Activated CD8-positive, alpha-beta memory T cell treated with anti-CD3 and anti-CD28 coated beads, Interleukin-2, amount 10 ng/mL, durations not matched to agents 7 days and 5 days (primary cell): ENCODE measurements at regions not wholly inside any gene's neighbourhood (a gene's known extent, or its start where the extent isn't known, plus 50 kb on each side); places are given as distances from the start of the nearest gene placed in this dataset.

Experiments
- ATAC-seq: fragments of 150-1000 bp; cut with Tn5 transposase; one replicate; pipeline ENCODE4 v1.10.0; 2021; ENCODE audit warnings: moderate library complexity
- CTCF ChIA-PET: fragments of 350-600 bp; sonication (Branson Sonifier 250); formaldehyde crosslinking; loops from one replicate; lab custom pipeline; 2021; ENCODE audit warnings: antibody characterized with exemption; lab: Charles Lee
- DNase-seq: peaks from one replicate; pipeline ENCODE4 v3.0.0-alpha.2; 2020
- H3K27ac Mint-ChIP-seq: one replicate; pipeline ENCODE4 v1.8.0; 2021; ENCODE audit warnings: mild to moderate bottlenecking, mixed read lengths
- H3K27me3 Mint-ChIP-seq: one replicate; pipeline ENCODE4 v1.8.0; 2021; ENCODE audit warnings: mixed read lengths
- H3K36me3 Mint-ChIP-seq: one replicate; pipeline ENCODE4 v1.8.0; 2021; ENCODE audit warnings: mild to moderate bottlenecking, mixed read lengths
- H3K4me1 Mint-ChIP-seq: one replicate; pipeline ENCODE4 v1.8.0; 2021; ENCODE audit warnings: mixed read lengths
- H3K4me3 Mint-ChIP-seq: one replicate; pipeline ENCODE4 v1.8.0; 2021; ENCODE audit warnings: mild to moderate bottlenecking, moderate library complexity, mixed read lengths
- H3K9me3 Mint-ChIP-seq: one replicate; pipeline ENCODE4 v1.8.0; 2022; ENCODE audit warnings: low read depth, mixed read lengths

- Mint-ChIP-seq H3K27me3 (no peaks in the 10 kb centered on the region), H3K4me3 (no peak overlapping the region), H3K9me3 (no peaks in the 10 kb centered on the region), H3K27ac (no peak overlapping the region), H3K36me3 (no peaks in the 10 kb centered on the region), H3K4me1 (no peaks in the 10 kb centered on the region)
- DNase-seq (no peak), ATAC-seq (no peak)
- CTCF ChIA-PET: no interaction called here
These were observed 77.9 kb upstream of the DPT start for GRCh38 chr1:168806952-168807351.

GRCh38 chr1:168811176-168811575, 82.2 kb upstream of the DPT start:
- DNase-seq (no peak), ATAC-seq (no peak)
- CTCF ChIA-PET: no interaction called here
- no peak overlapping the region for H3K4me3 Mint-ChIP-seq
- no peaks in the 10 kb centered on the region for H3K36me3 Mint-ChIP-seq
- no peaks in the 10 kb centered on the region for H3K27me3 Mint-ChIP-seq
- H3K4me1 Mint-ChIP-seq: no peaks in the 10 kb centered on the region
- H3K9me3 Mint-ChIP-seq: no peaks in the 10 kb centered on the region
- H3K27ac Mint-ChIP-seq: no peak overlapping the region

- CTCF ChIA-PET: no interaction called here
- ATAC-seq (no peak), DNase-seq (no peak)
- Mint-ChIP-seq H3K36me3 (no peaks in the 10 kb centered on the region), H3K9me3 (no peaks in the 10 kb centered on the region), H3K27ac (no peak overlapping the region), H3K4me1 (peaks cover 5% of the 10 kb centered on the region), H3K4me3 (no peak overlapping the region), H3K27me3 (no peaks in the 10 kb centered on the region)
These were observed 90.7 kb upstream of the DPT start for GRCh38 chr1:168819668-168820067.

GRCh38 chr1:168821434-168821833, 92.4 kb upstream of the DPT start:
- H3K9me3 Mint-ChIP-seq: no peaks in the 10 kb centered on the region
- no peaks in the 10 kb centered on the region for H3K36me3 Mint-ChIP-seq
- H3K27ac Mint-ChIP-seq: no peak overlapping the region
- peaks cover 5% of the 10 kb centered on the region for H3K4me1 Mint-ChIP-seq
- H3K4me3 Mint-ChIP-seq: no peak overlapping the region
- no peak for DNase-seq
- CTCF ChIA-PET: no interaction called here
- no peak for ATAC-seq
- H3K27me3 Mint-ChIP-seq: no peaks in the 10 kb centered on the region

GRCh38 chr1:168822911-168823310, 93.9 kb upstream of the DPT start:
- Mint-ChIP-seq H3K4me3 (no peak overlapping the region), H3K27ac (no peak overlapping the region), H3K27me3 (no peaks in the 10 kb centered on the region), H3K9me3 (no peaks in the 10 kb centered on the region), H3K36me3 (no peaks in the 10 kb centered on the region), H3K4me1 (peaks cover 5% of the 10 kb centered on the region)
- no peak for DNase-seq
- CTCF ChIA-PET: interaction anchor here (1.0 kb wide), 1 partner anchor 185 kb away, joined by 3 read pairs; no protein-coding TSS in a partner anchor
- ATAC-seq: no peak

GRCh38 chr1:168823988-168824387, 95.0 kb upstream of the DPT start:
- ATAC-seq (no peak), DNase-seq (no peak)
- Mint-ChIP-seq H3K4me3 (no peak overlapping the region), H3K36me3 (no peaks in the 10 kb centered on the region), H3K9me3 (no peaks in the 10 kb centered on the region), H3K27me3 (no peaks in the 10 kb centered on the region), H3K4me1 (peaks cover 5% of the 10 kb centered on the region), H3K27ac (no peak overlapping the region)
- CTCF ChIA-PET: interaction anchor here (0.7 kb wide), 1 partner anchor 14 kb away, joined by 3 read pairs; no protein-coding TSS in a partner anchor

- no peak for ATAC-seq
- CTCF ChIA-PET: interaction anchor here (0.7 kb wide), 1 partner anchor 14 kb away, joined by 3 read pairs; no protein-coding TSS in a partner anchor
- no peak overlapping the region for H3K27ac Mint-ChIP-seq
These were observed 95.5 kb upstream of the DPT start for GRCh38 chr1:168824418-168825065.

GRCh38 chr1:168825129-168825528, 96.1 kb upstream of the DPT start:
- Mint-ChIP-seq H3K27me3 (no peaks in the 10 kb centered on the region), H3K27ac (no peak overlapping the region), H3K36me3 (no peaks in the 10 kb centered on the region), H3K9me3 (no peaks in the 10 kb centered on the region), H3K4me1 (peaks cover 5% of the 10 kb centered on the region), H3K4me3 (no peak overlapping the region)
- CTCF ChIA-PET: no interaction called here
- no peak for ATAC-seq
- DNase-seq: no peak

More at GRCh38 chr1:168824418-168825065, 95.5 kb upstream of the DPT start:
- Mint-ChIP-seq H3K36me3 (no peaks in the 10 kb centered on the region), H3K27me3 (no peaks in the 10 kb centered on the region), H3K9me3 (no peaks in the 10 kb centered on the region), H3K4me1 (peaks cover 5% of the 10 kb centered on the region), H3K4me3 (no peak overlapping the region)
- DNase-seq: no peak

GRCh38 chr1:168825820-168826219, 96.8 kb upstream of the DPT start:
- no peak overlapping the region for H3K27ac Mint-ChIP-seq
- ATAC-seq (no peak), DNase-seq (no peak)
- H3K4me3 Mint-ChIP-seq: no peak overlapping the region
- no peaks in the 10 kb centered on the region for H3K27me3 Mint-ChIP-seq
- CTCF ChIA-PET: no interaction called here
- no peaks in the 10 kb centered on the region for H3K9me3 Mint-ChIP-seq
- peaks cover 5% of the 10 kb centered on the region for H3K4me1 Mint-ChIP-seq
- H3K36me3 Mint-ChIP-seq: no peaks in the 10 kb centered on the region

- CTCF ChIA-PET: no interaction called here
- H3K27me3 Mint-ChIP-seq: no peaks in the 10 kb centered on the region
- H3K36me3 Mint-ChIP-seq: no peaks in the 10 kb centered on the region
- peaks cover 4% of the 10 kb centered on the region for H3K4me1 Mint-ChIP-seq
- H3K4me3 Mint-ChIP-seq: no peak overlapping the region
- DNase-seq: no peak
- no peak for ATAC-seq
- no peak overlapping the region for H3K27ac Mint-ChIP-seq
- no peaks in the 10 kb centered on the region for H3K9me3 Mint-ChIP-seq
These were observed 97.3 kb upstream of the DPT start for GRCh38 chr1:168826269-168826668.

GRCh38 chr1:168827557-168827956, 98.6 kb upstream of the DPT start:
- Mint-ChIP-seq H3K4me1 (no peaks in the 10 kb centered on the region), H3K27ac (no peak overlapping the region), H3K36me3 (no peaks in the 10 kb centered on the region), H3K4me3 (no peak overlapping the region), H3K27me3 (no peaks in the 10 kb centered on the region), H3K9me3 (no peaks in the 10 kb centered on the region)
- ATAC-seq: no peak
- CTCF ChIA-PET: no interaction called here
- DNase-seq: no peak

GRCh38 chr1:168829876-168830275, 100.9 kb upstream of the DPT start:
- Mint-ChIP-seq H3K4me1 (peaks cover 8% of the 10 kb centered on the region), H3K4me3 (no peak overlapping the region), H3K9me3 (no peaks in the 10 kb centered on the region), H3K36me3 (no peaks in the 10 kb centered on the region), H3K27ac (no peak overlapping the region), H3K27me3 (no peaks in the 10 kb centered on the region)
- ATAC-seq (no peak), DNase-seq (no peak)
- CTCF ChIA-PET: no interaction called here

GRCh38 chr1:168830562-168830961, 101.6 kb upstream of the DPT start:
- Mint-ChIP-seq H3K27me3 (no peaks in the 10 kb centered on the region), H3K4me1 (peaks cover 8% of the 10 kb centered on the region), H3K9me3 (no peaks in the 10 kb centered on the region), H3K4me3 (no peak overlapping the region), H3K27ac (no peak overlapping the region), H3K36me3 (no peaks in the 10 kb centered on the region)
- DNase-seq: no peak
- CTCF ChIA-PET: no interaction called here
- ATAC-seq: no peak

- CTCF ChIA-PET: no interaction called here
These were observed 103.7 kb upstream of the DPT start for GRCh38 chr1:168832661-168833060.

More at GRCh38 chr1:168832661-168833060, 103.7 kb upstream of the DPT start:
- H3K36me3 Mint-ChIP-seq: no peaks in the 10 kb centered on the region
- H3K27me3 Mint-ChIP-seq: no peaks in the 10 kb centered on the region
- no peak overlapping the region for H3K27ac Mint-ChIP-seq
- no peaks in the 10 kb centered on the region for H3K9me3 Mint-ChIP-seq
- DNase-seq (no peak), ATAC-seq (no peak)
- peaks cover 8% of the 10 kb centered on the region for H3K4me1 Mint-ChIP-seq
- H3K4me3 Mint-ChIP-seq: no peak overlapping the region
